ENCODE measurements at regions not wholly inside any gene's neighbourhood (a gene's known extent, or its start where the extent isn't known, plus 50 kb on each side); places are given as distances from the start of the nearest gene placed in this dataset.

DNA sequence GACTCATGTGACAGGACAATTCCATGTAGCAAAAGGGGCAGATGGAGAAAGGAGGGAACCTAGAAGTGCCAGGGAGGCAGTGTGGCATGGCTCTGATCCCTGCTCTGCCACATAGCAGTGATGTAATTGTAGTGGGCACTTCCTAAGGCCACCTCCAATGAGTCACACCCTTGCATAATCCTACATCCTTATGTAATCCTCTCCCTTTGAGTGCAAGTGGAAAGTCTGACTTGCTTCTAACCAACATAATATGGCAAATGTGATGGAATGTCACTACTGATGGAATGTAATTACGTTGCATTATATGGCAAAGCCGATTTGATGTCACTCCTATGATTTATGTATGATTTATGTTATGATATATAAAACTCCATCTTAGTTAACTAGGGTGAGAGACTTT lies 72.9 kb upstream of the ATP2C1 start:
- no peak for DNase-seq
- no peaks in the 10 kb centered on the region for H3K27me3 ChIP-seq (ENCODE audit: control insufficient read depth, insufficient read depth, low read length, poor library complexity, severe bottlenecking)
- H3K4me1 Mint-ChIP-seq = no peaks in the 10 kb centered on the region
- no peaks in the 10 kb centered on the region for H3K9me3 ChIP-seq (ENCODE audit: control insufficient read depth, low read length)
- no peaks in the 10 kb centered on the region for H3K4me1 ChIP-seq (ENCODE audit: control insufficient read depth, insufficient read depth, low read length)
- no peaks in the 10 kb centered on the region for H3K9me3 Mint-ChIP-seq
- no peak overlapping the region for H3K4me3 ChIP-seq (ENCODE audit: low read length)
- H3K4me3 Mint-ChIP-seq = no peak overlapping the region
- TF ChIP-seq CTCF (conservative IDR thresholded peaks at IDR 0.05) = no peak
- no peak overlapping the region for H3K27ac Mint-ChIP-seq
- no peak overlapping the region for H3K9ac ChIP-seq (ENCODE audit: extremely low read depth, low read length, poor library complexity, severe bottlenecking)
- H3K27ac ChIP-seq (ENCODE audit: low read depth, low read length) = no peak overlapping the region
- no peaks in the 10 kb centered on the region for H3K36me3 ChIP-seq (ENCODE audit: control insufficient read depth, insufficient read depth, low read length)
- no peaks in the 10 kb centered on the region for H3K27me3 Mint-ChIP-seq (ENCODE audit: insufficient read depth)
- 87% methylated on average over 2 of the region's 2 CpGs; no CpG with 5 or more reads in 1 of the 2 experiments for WGBS, 2 experiments (ENCODE audit: insufficient coverage in 1 of 2, insufficient read length in 1 of 2)
- H3K36me3 Mint-ChIP-seq (ENCODE audit: low read depth) = peaks cover 2% of the 10 kb centered on the region

- Histone ChIP-seq H3K9me3 (ENCODE audit: control insufficient read depth, low read length) (no peaks in the 10 kb centered on the region), H3K27ac (ENCODE audit: low read depth, low read length) (no peak overlapping the region), H3K36me3 (ENCODE audit: control insufficient read depth, insufficient read depth, low read length) (no peaks in the 10 kb centered on the region), H3K27me3 (ENCODE audit: control insufficient read depth, insufficient read depth, low read length, poor library complexity, severe bottlenecking) (no peaks in the 10 kb centered on the region), H3K4me1 (ENCODE audit: control insufficient read depth, insufficient read depth, low read length) (no peaks in the 10 kb centered on the region), H3K9ac (ENCODE audit: extremely low read depth, low read length, poor library complexity, severe bottlenecking) (no peak overlapping the region), H3K4me3 (ENCODE audit: low read length) (no peak overlapping the region)
- peaks cover 2% of the 10 kb centered on the region for H3K36me3 Mint-ChIP-seq (ENCODE audit: low read depth)
- H3K4me3 Mint-ChIP-seq = no peak overlapping the region
- no peak overlapping the region for H3K27ac Mint-ChIP-seq
- DNase-seq = no peak
- H3K4me1 Mint-ChIP-seq = no peaks in the 10 kb centered on the region
- H3K27me3 Mint-ChIP-seq (ENCODE audit: insufficient read depth) = no peaks in the 10 kb centered on the region
- TF ChIP-seq CTCF (conservative IDR thresholded peaks at IDR 0.05) = no peak
- 90 to 94% methylated on average over 1 of the region's 1 CpG for WGBS, 2 experiments (ENCODE audit: insufficient coverage in 1 of 2, insufficient read length in 1 of 2)
- no peaks in the 10 kb centered on the region for H3K9me3 Mint-ChIP-seq
Measured at GRCh38 chr3:130821806-130822205, 72.1 kb upstream of the ATP2C1 start.

- Histone ChIP-seq H3K27me3 (ENCODE audit: control insufficient read depth, insufficient read depth, low read length, poor library complexity, severe bottlenecking) (no peaks in the 10 kb centered on the region), H3K9me3 (ENCODE audit: control insufficient read depth, low read length) (no peaks in the 10 kb centered on the region), H3K4me1 (ENCODE audit: control insufficient read depth, insufficient read depth, low read length) (no peaks in the 10 kb centered on the region), H3K27ac (ENCODE audit: low read depth, low read length) (no peak overlapping the region), H3K4me3 (ENCODE audit: low read length) (no peak overlapping the region), H3K36me3 (ENCODE audit: control insufficient read depth, insufficient read depth, low read length) (no peaks in the 10 kb centered on the region), H3K9ac (ENCODE audit: extremely low read depth, low read length, poor library complexity, severe bottlenecking) (no peak overlapping the region)
- Mint-ChIP-seq H3K27ac (no peak overlapping the region), H3K36me3 (ENCODE audit: low read depth) (no peaks in the 10 kb centered on the region), H3K9me3 (no peaks in the 10 kb centered on the region), H3K4me3 (no peak overlapping the region), H3K27me3 (ENCODE audit: insufficient read depth) (no peaks in the 10 kb centered on the region), H3K4me1 (no peaks in the 10 kb centered on the region)
- 84 to 94% methylated on average over 3 to 4 of the region's 4 CpGs for WGBS, 2 experiments (ENCODE audit: insufficient coverage in 1 of 2, insufficient read length in 1 of 2)
- DNase-seq = no peak
- no peak for TF ChIP-seq CTCF (conservative IDR thresholded peaks at IDR 0.05)
Measured at GRCh38 chr3:130823241-130823884, 70.5 kb upstream of the ATP2C1 start.

Data from endodermal cell (in vitro differentiated cells).